Ectodermal cell (in vitro differentiated cells): ENCODE measurements at regions not wholly inside any gene's neighbourhood (a gene's known extent, or its start where the extent isn't known, plus 50 kb on each side); places are given as distances from the start of the nearest gene placed in this dataset.

Experiments used
- H3K27ac ChIP-seq: 2 replicates; pipeline ENCODE4 v1.7.0; 2013; ENCODE audit warnings: mild to moderate bottlenecking, low read depth, low read length; ENCODE audit not compliant: insufficient read depth, poor library complexity, severe bottlenecking
- H3K27me3 ChIP-seq: 2 replicates; pipeline ENCODE4 v1.7.0; 2013; ENCODE audit warnings: mild to moderate bottlenecking, low read length; ENCODE audit not compliant: insufficient read depth, control insufficient read depth, poor library complexity, severe bottlenecking
- H3K36me3 ChIP-seq: one replicate; pipeline ENCODE4 v1.7.0; 2013; ENCODE audit warnings: low read length; ENCODE audit not compliant: control insufficient read depth, insufficient read depth
- H3K4me1 ChIP-seq: one replicate; pipeline ENCODE4 v1.7.0; 2013; ENCODE audit warnings: low read length; ENCODE audit not compliant: control insufficient read depth, insufficient read depth
- H3K4me3 ChIP-seq: 2 replicates; pipeline ENCODE4 v1.7.0; 2013; ENCODE audit warnings: low read depth, low read length, control low read depth; ENCODE audit not compliant: insufficient read depth
- H3K9me3 ChIP-seq: 2 replicates; pipeline ENCODE4 v1.7.0; 2013; ENCODE audit warnings: mild to moderate bottlenecking, low read length, moderate library complexity; ENCODE audit not compliant: control insufficient read depth
- WGBS, 2 experiments: methylation state at CpG; one replicate each; pipeline ENCODE4 v1.1.7; 2013; ENCODE audit warnings: missing lambda C conversion rate in 2 of 2; 5-methylcytosine and 5-hydroxymethylcytosine counted together

GRCh38 chr15:91620229-91620628 lies 233.3 kb upstream of the SLCO3A1 start:
- H3K9me3 ChIP-seq, result no peaks in the 10 kb centered on the region
- WGBS, 2 experiments, result 53 to 65% methylated on average over 3 to 4 of the region's 4 CpGs
- no peak overlapping the region for H3K27ac ChIP-seq
- H3K4me1 ChIP-seq, result peaks cover 7% of the 10 kb centered on the region
- no peak overlapping the region for H3K4me3 ChIP-seq
- H3K27me3 ChIP-seq, result no peaks in the 10 kb centered on the region
- H3K36me3 ChIP-seq, result no peaks in the 10 kb centered on the region

GRCh38 chr15:91622235-91622634 lies 231.3 kb upstream of the SLCO3A1 start:
- Histone ChIP-seq H3K4me1 (peaks cover 11% of the 10 kb centered on the region), H3K36me3 (no peaks in the 10 kb centered on the region), H3K4me3 (no peak overlapping the region), H3K9me3 (no peaks in the 10 kb centered on the region), H3K27me3 (no peaks in the 10 kb centered on the region), H3K27ac (peak overlapping the region; percentile 66)
- 92 to 95% methylated on average over 3 of the region's 4 CpGs for WGBS, 2 experiments

DNA sequence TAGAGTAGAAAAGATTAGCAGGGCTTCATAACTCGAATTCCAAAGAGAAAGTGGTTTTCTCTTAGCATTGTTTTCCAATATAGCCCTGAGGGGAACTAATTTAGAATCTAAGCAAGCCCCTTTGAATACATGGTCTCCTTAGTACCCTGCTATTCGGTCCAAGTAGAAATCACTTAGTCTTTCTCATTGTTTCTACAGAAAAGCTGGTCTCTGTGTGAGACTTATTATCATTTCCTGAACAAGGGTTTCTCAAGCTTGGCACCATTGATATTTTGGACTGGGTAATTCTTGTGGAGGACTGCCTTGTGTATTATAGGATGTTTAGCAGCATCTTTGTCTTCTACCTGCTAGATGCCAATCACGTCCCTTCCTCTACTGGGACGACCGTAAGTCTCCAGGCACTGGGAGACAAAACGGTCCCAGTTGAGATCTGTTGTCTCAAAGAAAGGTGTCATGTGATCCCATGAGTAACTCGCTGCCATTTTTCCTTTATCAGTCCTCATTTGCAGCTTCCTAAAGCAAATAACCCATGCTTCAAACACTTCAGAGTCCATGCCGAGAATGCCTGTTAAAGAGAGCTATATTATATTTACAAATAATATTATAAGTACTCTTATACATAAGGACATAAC lies 230.7 kb upstream of the SLCO3A1 start:
- Histone ChIP-seq H3K4me3 (no peak overlapping the region), H3K27ac (peak overlapping the region; percentile 66), H3K27me3 (no peaks in the 10 kb centered on the region), H3K4me1 (peaks cover 15% of the 10 kb centered on the region), H3K36me3 (no peaks in the 10 kb centered on the region), H3K9me3 (no peaks in the 10 kb centered on the region)
- WGBS, 2 experiments, result 52 to 56% methylated on average over 7 to 8 of the region's 8 CpGs

- no peak overlapping the region for H3K27ac ChIP-seq
- peaks cover 20% of the 10 kb centered on the region for H3K4me1 ChIP-seq
- WGBS, 2 experiments, result 91 to 95% methylated on average over 3 of the region's 3 CpGs
- no peaks in the 10 kb centered on the region for H3K36me3 ChIP-seq
- no peaks in the 10 kb centered on the region for H3K27me3 ChIP-seq
- H3K4me3 ChIP-seq, result no peak overlapping the region
- no peaks in the 10 kb centered on the region for H3K9me3 ChIP-seq
These were observed 229.0 kb upstream of the SLCO3A1 start for GRCh38 chr15:91624353-91624968.

- WGBS, 2 experiments, result 84 to 86% methylated on average over 6 of the region's 6 CpGs
- Histone ChIP-seq H3K27ac (no peak overlapping the region), H3K27me3 (no peaks in the 10 kb centered on the region), H3K4me3 (no peak overlapping the region), H3K36me3 (no peaks in the 10 kb centered on the region), H3K4me1 (peaks cover 20% of the 10 kb centered on the region), H3K9me3 (no peaks in the 10 kb centered on the region)
These were observed 228.0 kb upstream of the SLCO3A1 start for GRCh38 chr15:91625506-91625905.

DNA sequence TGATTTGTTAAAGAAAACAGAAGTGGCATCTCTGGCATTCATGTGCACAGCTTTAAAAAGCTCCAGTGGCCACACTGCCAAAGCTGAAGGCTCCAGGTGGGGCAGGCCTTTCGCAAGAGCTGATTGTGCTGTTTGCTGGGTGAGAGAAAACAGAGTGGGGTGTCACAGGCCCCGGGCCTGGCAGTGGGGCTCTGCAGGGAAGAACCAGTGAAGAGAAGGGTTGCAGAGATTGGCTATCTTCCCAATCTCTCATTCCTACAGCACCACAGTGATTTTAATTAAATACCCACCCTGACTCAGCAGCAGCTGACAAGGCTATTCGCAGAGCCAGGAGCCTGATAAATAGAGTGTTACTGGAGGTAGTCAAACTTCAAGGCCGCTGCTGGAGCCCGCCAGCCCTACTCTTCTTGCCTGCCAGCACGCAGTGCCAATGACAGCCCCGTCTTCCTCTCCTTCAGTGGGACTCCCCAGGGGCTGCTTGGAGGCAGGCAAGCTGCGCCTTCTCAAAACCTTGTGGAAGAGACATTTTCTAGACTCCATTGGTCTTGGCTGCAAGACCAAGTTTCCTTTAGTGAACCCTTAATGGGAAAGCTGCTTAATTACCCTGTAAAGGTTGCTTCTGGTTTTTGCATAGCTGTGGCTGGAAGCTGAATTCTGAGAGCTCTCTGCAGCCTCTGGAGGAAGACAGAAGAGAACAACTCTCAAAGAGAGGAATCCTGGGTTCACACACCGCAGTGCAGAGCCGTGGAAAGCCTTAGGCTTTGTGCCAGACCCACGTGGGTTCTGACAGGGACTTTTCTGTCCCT lies 225.8 kb upstream of the SLCO3A1 start:
- no peaks in the 10 kb centered on the region for H3K36me3 ChIP-seq
- H3K9me3 ChIP-seq, result no peaks in the 10 kb centered on the region
- H3K27ac ChIP-seq, result peak overlapping the region; percentile 33
- WGBS, 2 experiments, result 69 to 74% methylated on average over 11 of the region's 11 CpGs
- H3K27me3 ChIP-seq, result no peaks in the 10 kb centered on the region
- H3K4me1 ChIP-seq, result peaks cover 12% of the 10 kb centered on the region
- no peak overlapping the region for H3K4me3 ChIP-seq

- H3K9me3 ChIP-seq, result no peaks in the 10 kb centered on the region
- no peak overlapping the region for H3K4me3 ChIP-seq
- 91 to 98% methylated on average over 5 to 6 of the region's 6 CpGs for WGBS, 2 experiments
- H3K27me3 ChIP-seq, result no peaks in the 10 kb centered on the region
- H3K36me3 ChIP-seq, result no peaks in the 10 kb centered on the region
- H3K4me1 ChIP-seq, result peaks cover 12% of the 10 kb centered on the region
- no peak overlapping the region for H3K27ac ChIP-seq
These were observed 223.4 kb upstream of the SLCO3A1 start for GRCh38 chr15:91630090-91630489.

GRCh38 chr15:91632176-91632575 lies 221.3 kb upstream of the SLCO3A1 start:
- Histone ChIP-seq H3K36me3 (no peaks in the 10 kb centered on the region), H3K27ac (no peak overlapping the region), H3K27me3 (no peaks in the 10 kb centered on the region), H3K4me1 (peaks cover 11% of the 10 kb centered on the region), H3K9me3 (no peaks in the 10 kb centered on the region), H3K4me3 (no peak overlapping the region)
- WGBS, 2 experiments, result 97 to 98% methylated on average over 2 of the region's 2 CpGs

DNA sequence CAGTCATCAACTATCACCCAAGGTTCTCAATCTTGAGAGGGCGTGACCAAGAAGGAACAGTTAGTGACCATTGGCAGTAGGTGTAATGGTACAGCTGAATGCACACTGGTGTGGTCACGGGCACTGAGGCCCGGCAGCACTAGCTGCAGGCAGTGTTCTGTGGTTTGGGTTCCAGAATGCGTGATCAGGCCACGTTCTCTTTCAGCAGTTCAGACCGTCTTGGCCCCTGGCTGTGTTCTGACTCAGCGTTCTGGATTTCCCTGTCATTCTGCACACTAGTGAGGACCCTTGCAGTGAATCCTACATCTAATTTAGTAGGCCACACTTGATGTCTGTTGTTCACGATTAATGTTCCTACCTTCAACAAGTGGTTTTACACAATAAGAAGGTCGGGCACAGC lies 220.5 kb upstream of the SLCO3A1 start:
- Histone ChIP-seq H3K36me3 (no peaks in the 10 kb centered on the region), H3K4me1 (peaks cover 6% of the 10 kb centered on the region), H3K4me3 (no peak overlapping the region), H3K27ac (no peak overlapping the region), H3K27me3 (no peaks in the 10 kb centered on the region), H3K9me3 (no peaks in the 10 kb centered on the region)
- WGBS, 2 experiments, result 89% methylated on average over 9 of the region's 9 CpGs

DNA sequence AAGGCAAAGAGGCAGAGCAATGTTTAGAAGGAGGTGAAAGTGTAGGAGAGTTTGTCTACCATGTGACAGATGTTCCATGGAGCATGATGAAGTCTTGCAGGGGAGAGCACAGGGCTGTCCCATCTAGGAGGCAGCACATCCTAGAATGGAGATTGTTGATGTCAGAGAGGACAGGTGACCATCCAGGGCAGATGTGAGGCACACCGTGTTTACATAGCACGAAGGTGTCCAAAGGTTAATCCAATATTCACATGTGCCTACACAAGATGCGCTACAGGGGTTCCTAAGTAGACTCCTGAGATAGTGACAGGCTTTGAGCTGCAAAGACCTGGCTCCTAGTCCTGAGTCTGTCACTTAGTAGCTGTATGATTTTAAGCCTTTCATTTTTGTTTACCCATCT lies 219.3 kb upstream of the SLCO3A1 start:
- Histone ChIP-seq H3K27me3 (no peaks in the 10 kb centered on the region), H3K9me3 (no peaks in the 10 kb centered on the region), H3K4me1 (peaks cover 3% of the 10 kb centered on the region), H3K4me3 (no peak overlapping the region), H3K27ac (no peak overlapping the region), H3K36me3 (no peaks in the 10 kb centered on the region)
- WGBS, 2 experiments, result 77 to 82% methylated on average over 3 of the region's 3 CpGs
